Astrocyte (in vitro differentiated cells and primary cell): ENCODE measurements at regions not wholly inside any gene's neighbourhood (a gene's known extent, or its start where the extent isn't known, plus 50 kb on each side); places are given as distances from the start of the nearest gene placed in this dataset.

Experiments
- DNase-seq: peaks from one replicate; pipeline ENCODE4 v3.0.0-alpha.2; 2010; ENCODE audit warnings: low read depth
- FAIRE-seq: peaks from 2 replicates; lab custom pipeline; 2011; peaks lifted over from hg19 to GRCh38; lab: Jason Lieb, UNC
- H2AFZ ChIP-seq: 2 replicates; pipeline ENCODE4 v1.6.0; 2012; ENCODE audit warnings: low read depth, low read length, inconsistent platforms
- H3K27ac ChIP-seq: 2 replicates; pipeline ENCODE4 v1.5.1; 2011; ENCODE audit warnings: low read depth, low read length, inconsistent platforms
- H3K27me3 ChIP-seq: 2 replicates; pipeline ENCODE4 v1.6.0; 2011; ENCODE audit warnings: low read length, inconsistent platforms; ENCODE audit not compliant: insufficient read depth
- H3K36me3 ChIP-seq: 2 replicates; pipeline ENCODE4 v1.5.1; 2011; ENCODE audit warnings: low read length, inconsistent platforms; ENCODE audit not compliant: insufficient read depth
- H3K4me1 ChIP-seq: 2 replicates; pipeline ENCODE4 v1.5.1; 2011; ENCODE audit warnings: low read length, inconsistent platforms; ENCODE audit not compliant: insufficient read depth
- H3K4me2 ChIP-seq: 2 replicates; pipeline ENCODE4 v1.6.0; 2012; ENCODE audit warnings: low read length, inconsistent platforms
- H3K4me3 ChIP-seq: 2 replicates; pipeline ENCODE4 v1.5.1; 2011; ENCODE audit warnings: low read depth, mild to moderate bottlenecking, low read length, inconsistent platforms; ENCODE audit not compliant: insufficient read depth
- H3K79me2 ChIP-seq: 2 replicates; pipeline ENCODE4 v1.6.0; 2012; ENCODE audit warnings: mild to moderate bottlenecking, low read length, inconsistent platforms; ENCODE audit not compliant: insufficient read depth
- H3K9ac ChIP-seq: 2 replicates; pipeline ENCODE4 v1.6.0; 2012; ENCODE audit warnings: mild to moderate bottlenecking, low read length, inconsistent platforms
- H3K9me3 ChIP-seq: 2 replicates; pipeline ENCODE4 v1.5.1; 2012; ENCODE audit warnings: low read depth, mild to moderate bottlenecking, low read length, inconsistent platforms; ENCODE audit not compliant: insufficient read depth
- H4K20me1 ChIP-seq: 2 replicates; pipeline ENCODE4 v1.6.0; 2012; ENCODE audit warnings: low read length, inconsistent platforms; ENCODE audit not compliant: insufficient read depth
- H3K27ac Mint-ChIP-seq: one replicate; pipeline ENCODE4 v1.8.0; 2021; ENCODE audit warnings: mild to moderate bottlenecking, mixed read lengths; ENCODE audit not compliant: unreplicated experiment
- H3K27me3 Mint-ChIP-seq: one replicate; pipeline ENCODE4 v1.8.0; 2021; ENCODE audit warnings: low read depth, mixed read lengths; ENCODE audit not compliant: unreplicated experiment
- H3K36me3 Mint-ChIP-seq: one replicate; pipeline ENCODE4 v1.8.0; 2021; ENCODE audit warnings: low read depth, mixed read lengths; ENCODE audit not compliant: unreplicated experiment
- H3K4me1 Mint-ChIP-seq: one replicate; pipeline ENCODE4 v1.8.0; 2021; ENCODE audit warnings: low read depth, mixed read lengths; ENCODE audit not compliant: unreplicated experiment
- H3K4me3 Mint-ChIP-seq: one replicate; pipeline ENCODE4 v1.8.0; 2021; ENCODE audit warnings: mild to moderate bottlenecking, moderate library complexity, mixed read lengths; ENCODE audit not compliant: unreplicated experiment
- H3K9me3 Mint-ChIP-seq: one replicate; pipeline ENCODE4 v1.8.0; 2021; ENCODE audit warnings: mild to moderate bottlenecking, mixed read lengths; ENCODE audit not compliant: unreplicated experiment
- CTCF ChIP-seq: IDR thresholded peaks from 2 replicates; pipeline ENCODE4 v1.5.1; 2011; ENCODE audit warnings: low read depth, mild to moderate bottlenecking, inconsistent platforms, low read length, moderate library complexity; ENCODE audit not compliant: insufficient read depth
- EZH2 ChIP-seq: IDR thresholded peaks from 2 replicates; pipeline ENCODE4 v1.6.1; 2012; ENCODE audit warnings: mild to moderate bottlenecking, low read length, inconsistent platforms; ENCODE audit not compliant: insufficient read depth

GRCh38 chr1:228968891-228969606, 233.8 kb downstream of the RHOU start:
- H3K36me3 Mint-ChIP-seq: no peaks in the 10 kb centered on the region
- no peaks in the 10 kb centered on the region for H3K36me3 ChIP-seq
- H3K27ac Mint-ChIP-seq: no peak overlapping the region
- H3K4me3 ChIP-seq: peak overlapping the region; percentile 24
- H3K27ac ChIP-seq: no peak overlapping the region
- no peaks in the 10 kb centered on the region for H3K27me3 ChIP-seq
- FAIRE-seq (no peak), DNase-seq (no peak)
- no peaks in the 10 kb centered on the region for H3K79me2 ChIP-seq
- H3K4me1 ChIP-seq: peaks cover 7% of the 10 kb centered on the region
- no peaks in the 10 kb centered on the region for H4K20me1 ChIP-seq
- H3K9ac ChIP-seq: no peak overlapping the region
- no peaks in the 10 kb centered on the region for H3K9me3 Mint-ChIP-seq
- H3K9me3 ChIP-seq: no peaks in the 10 kb centered on the region
- H3K4me2 ChIP-seq: peak overlapping the region; percentile 74
- no peak for TF ChIP-seq EZH2
- TF ChIP-seq CTCF: no peak
- H3K4me1 Mint-ChIP-seq: peaks cover 11% of the 10 kb centered on the region
- H3K27me3 Mint-ChIP-seq: peaks cover 14% of the 10 kb centered on the region
- no peak overlapping the region for H3K4me3 Mint-ChIP-seq
- H2AFZ ChIP-seq: peak overlapping the region; percentile 78

DNA sequence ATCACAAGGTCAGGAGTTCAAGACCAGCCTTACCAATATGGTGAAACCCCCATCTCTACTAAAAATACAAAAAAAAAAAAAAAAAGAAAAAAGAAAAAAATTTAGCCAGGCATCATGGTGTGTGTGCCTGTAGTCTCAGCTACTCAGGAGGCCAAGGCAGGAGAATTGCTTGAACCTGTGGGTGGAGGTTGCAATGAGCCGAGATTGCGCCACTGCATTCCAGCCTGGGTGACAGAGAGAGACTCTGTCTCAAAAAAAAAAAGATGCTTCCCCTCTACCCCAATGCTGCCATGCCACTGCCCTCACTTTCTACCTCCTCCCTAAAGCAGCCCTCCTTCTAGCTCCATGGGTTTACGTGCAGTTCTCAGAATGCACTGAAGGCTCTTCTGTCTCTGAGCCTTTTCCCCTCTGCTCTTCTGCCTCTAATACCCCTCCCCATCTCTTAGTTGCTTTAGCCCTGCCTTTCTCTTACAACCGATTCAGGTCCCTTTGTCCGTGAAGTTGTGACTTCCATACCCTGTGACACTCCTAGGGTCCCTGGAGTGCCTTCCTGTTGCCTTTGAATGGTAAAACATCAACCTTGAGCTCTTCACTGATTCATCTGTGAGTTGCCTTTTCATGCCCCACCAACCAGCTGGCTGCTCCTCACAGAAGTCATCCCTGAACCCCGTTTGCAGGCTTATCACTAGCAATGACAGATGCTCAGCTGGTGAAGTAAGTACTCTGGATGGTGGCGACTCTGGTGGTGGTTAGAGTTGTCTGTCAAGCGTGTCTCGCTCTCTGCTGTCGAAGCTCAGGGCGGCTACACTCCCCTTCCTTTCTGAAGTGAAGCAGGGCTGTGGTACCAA, 234.9 kb downstream of the RHOU start:
- H3K4me1 ChIP-seq: no peaks in the 10 kb centered on the region
- H3K79me2 ChIP-seq: no peaks in the 10 kb centered on the region
- Mint-ChIP-seq H3K27me3 (peaks cover 18% of the 10 kb centered on the region), H3K36me3 (no peaks in the 10 kb centered on the region), H3K27ac (no peak overlapping the region), H3K9me3 (no peaks in the 10 kb centered on the region), H3K4me3 (no peak overlapping the region), H3K4me1 (peaks cover 3% of the 10 kb centered on the region)
- no peaks in the 10 kb centered on the region for H3K36me3 ChIP-seq
- H3K27ac ChIP-seq: no peak overlapping the region
- no peak overlapping the region for H3K4me2 ChIP-seq
- TF ChIP-seq CTCF (no peak), EZH2 (no peak)
- DNase-seq (no peak), FAIRE-seq (no peak)
- H3K4me3 ChIP-seq: no peak overlapping the region
- no peaks in the 10 kb centered on the region for H3K27me3 ChIP-seq
- no peak overlapping the region for H2AFZ ChIP-seq
- no peaks in the 10 kb centered on the region for H3K9me3 ChIP-seq
- H4K20me1 ChIP-seq: no peaks in the 10 kb centered on the region
- H3K9ac ChIP-seq: no peak overlapping the region
